GM21515 (cell line): ENCODE measurements at regions not wholly inside any gene's neighbourhood (a gene's known extent, or its start where the extent isn't known, plus 50 kb on each side); places are given as distances from the start of the nearest gene placed in this dataset.

Source experiments
- ATAC-seq: cut with Tn5 transposase; IDR thresholded peaks from one replicate; pipeline ENCODE4 v1.9.1; 2021; ENCODE audit not compliant: unreplicated experiment

- ATAC-seq, result no peak
Measured at GRCh38 chr2:136482006-136482405, 283.3 kb upstream of the THSD7B start.

GRCh38 chr2:136479696-136480095, 285.6 kb upstream of the THSD7B start:
- no peak for ATAC-seq

GRCh38 chr2:136468799-136469369, 296.5 kb upstream of the THSD7B start:
- ATAC-seq, result no peak

GRCh38 chr2:136452528-136452927, 312.8 kb upstream of the THSD7B start:
- no peak for ATAC-seq

- no peak for ATAC-seq
Measured at GRCh38 chr2:136448986-136449780, 316.2 kb upstream of the THSD7B start.

- no peak for ATAC-seq
Measured at GRCh38 chr2:136448432-136448831, 316.9 kb upstream of the THSD7B start.

GRCh38 chr2:136444323-136444722, 321.0 kb upstream of the THSD7B start:
- ATAC-seq, result no peak

- ATAC-seq, result no peak
Measured at GRCh38 chr2:136443661-136444060, 321.7 kb upstream of the THSD7B start.

- no peak for ATAC-seq
Measured at GRCh38 chr2:136441979-136442714, 323.2 kb upstream of the THSD7B start.

- no peak for ATAC-seq
Measured at GRCh38 chr2:136439064-136439676, 321.2 kb upstream of the CXCR4 start.

GRCh38 chr2:136437461-136437860, 319.5 kb upstream of the CXCR4 start:
- no peak for ATAC-seq

GRCh38 chr2:136436936-136437335, 319.0 kb upstream of the CXCR4 start:
- ATAC-seq, result no peak

- no peak for ATAC-seq
Measured at GRCh38 chr2:136434251-136434715, 316.3 kb upstream of the CXCR4 start.

- no peak for ATAC-seq
Measured at GRCh38 chr2:136433261-136433660, 315.3 kb upstream of the CXCR4 start.

GRCh38 chr2:136424112-136424511, 306.2 kb upstream of the CXCR4 start:
- no peak for ATAC-seq

GRCh38 chr2:136423516-136423996, 305.6 kb upstream of the CXCR4 start:
- ATAC-seq, result peak; percentile 100

- no peak for ATAC-seq
Measured at GRCh38 chr2:136422512-136422911, 304.6 kb upstream of the CXCR4 start.

- ATAC-seq, result no peak
Measured at GRCh38 chr2:136420346-136420745, 302.4 kb upstream of the CXCR4 start.

GRCh38 chr2:136411946-136412345, 294.0 kb upstream of the CXCR4 start:
- no peak for ATAC-seq

- no peak for ATAC-seq
Measured at GRCh38 chr2:136410673-136411072, 292.7 kb upstream of the CXCR4 start.

- ATAC-seq, result no peak
Measured at GRCh38 chr2:136408795-136409194, 290.8 kb upstream of the CXCR4 start.
